NCI-H1092 treated with DMSO at 0.1 percent for 48 hours (cell line): ENCODE measurements at regions not wholly inside any gene's neighbourhood (a gene's known extent, or its start where the extent isn't known, plus 50 kb on each side); places are given as distances from the start of the nearest gene placed in this dataset.

Experiments
- DNase-seq: peaks from one replicate; lab custom pipeline; 2025; lab: John Stamatoyannopoulos, UW

GRCh38 chr9:135240222-135240621 is 152.8 kb downstream of the OLFM1 start:
- DNase-seq, result no peak

GRCh38 chr9:135240871-135241311 is 153.4 kb downstream of the OLFM1 start:
- DNase-seq, result no peak

- DNase-seq, result no peak
Measured at GRCh38 chr9:135241381-135242048, 154.0 kb downstream of the OLFM1 start.

GRCh38 chr9:135242049-135242396 is 154.6 kb downstream of the OLFM1 start:
- no peak for DNase-seq

- no peak for DNase-seq
Measured at GRCh38 chr9:135242406-135242805, 154.9 kb downstream of the OLFM1 start.

GRCh38 chr9:135243201-135244190 is 156.0 kb downstream of the OLFM1 start:
- DNase-seq, result no peak

GRCh38 chr9:135244271-135245221 is 157.1 kb downstream of the OLFM1 start:
- peak; percentile 63 for DNase-seq

GRCh38 chr9:135245482-135246247 is 158.2 kb downstream of the OLFM1 start:
- no peak for DNase-seq

- no peak for DNase-seq
Measured at GRCh38 chr9:135246248-135247205, 159.1 kb downstream of the OLFM1 start.

GRCh38 chr9:135247227-135247930 is 159.9 kb downstream of the OLFM1 start:
- DNase-seq, result no peak

GRCh38 chr9:135248111-135248510 is 160.6 kb downstream of the OLFM1 start:
- no peak for DNase-seq

- no peak for DNase-seq
Measured at GRCh38 chr9:135248721-135249120, 161.3 kb downstream of the OLFM1 start.

GRCh38 chr9:135249191-135249590 is 161.7 kb downstream of the OLFM1 start:
- no peak for DNase-seq

- no peak for DNase-seq
Measured at GRCh38 chr9:135249711-135250110, 162.2 kb downstream of the OLFM1 start.

GRCh38 chr9:135251331-135251761 is 163.9 kb downstream of the OLFM1 start:
- no peak for DNase-seq

- no peak for DNase-seq
Measured at GRCh38 chr9:135251996-135252760, 164.7 kb downstream of the OLFM1 start.

- DNase-seq, result no peak
Measured at GRCh38 chr9:135252980-135253304, 165.5 kb downstream of the OLFM1 start.

- no peak for DNase-seq
Measured at GRCh38 chr9:135253305-135254004, 166.0 kb downstream of the OLFM1 start.
